Neural cell (in vitro differentiated cells): ENCODE measurements at regions not wholly inside any gene's neighbourhood (a gene's known extent, or its start where the extent isn't known, plus 50 kb on each side); places are given as distances from the start of the nearest gene placed in this dataset.

Source experiments
- H2AFZ ChIP-seq: fragments of 200-600, 300-800 bp; sonication (generic), shearing (Covaris generic); 2 replicates; pipeline ENCODE4 v1.6.0; 2014; ENCODE audit warnings: low read depth, mild to moderate bottlenecking, antibody characterized with exemption, low read length, moderate library complexity
- H3F3A ChIP-seq: fragments of 200-600 bp; shearing (Covaris generic); 2 replicates; pipeline ENCODE4 v1.6.1; 2016; ENCODE audit warnings: mild to moderate bottlenecking, moderate library complexity, mixed read lengths, antibody characterized with exemption, low read length; ENCODE audit not compliant: insufficient read depth, poor library complexity, severe bottlenecking
- H3K27ac ChIP-seq: fragments of 200-600, 300-800 bp; sonication (generic), shearing (Covaris generic); 2 replicates; pipeline ENCODE4 v1.5.1; 2014; ENCODE audit warnings: mild to moderate bottlenecking, low read length, moderate library complexity
- H3K27me3 ChIP-seq: fragments of 300-800, 200-600 bp; sonication (generic), shearing (Covaris generic); 2 replicates; pipeline ENCODE4 v1.6.0; 2014; ENCODE audit warnings: mild to moderate bottlenecking, low read depth, low read length, moderate library complexity; ENCODE audit not compliant: insufficient read depth
- H3K36me3 ChIP-seq: fragments of 300-800, 200-600 bp; sonication (generic), shearing (Covaris generic); 2 replicates; pipeline ENCODE4 v1.5.1; 2014; ENCODE audit warnings: mild to moderate bottlenecking, antibody characterized with exemption, low read length, moderate library complexity; ENCODE audit not compliant: insufficient read depth
- H3K4me2 ChIP-seq: fragments of 300-800, 200-600 bp; sonication (generic), shearing (Covaris generic); 2 replicates; pipeline ENCODE4 v1.6.0; 2014; ENCODE audit warnings: mild to moderate bottlenecking, low read length
- H3K4me3 ChIP-seq: fragments of 300-800, 200-600 bp; sonication (generic), shearing (Covaris generic); 2 replicates; pipeline ENCODE4 v1.5.1; 2014; ENCODE audit warnings: mild to moderate bottlenecking, low read length, moderate library complexity
- H3K79me2 ChIP-seq: fragments of 200-600 bp; shearing (Covaris generic); replicated peaks from 2 replicates; pipeline ENCODE4 v1.6.0; 2014; ENCODE audit warnings: mild to moderate bottlenecking, low read length, moderate library complexity; ENCODE audit not compliant: insufficient read depth
- H3K9ac ChIP-seq: fragments of 300-800, 200-600 bp; sonication (generic), shearing (Covaris generic); 2 replicates; pipeline ENCODE4 v1.6.1; 2016; ENCODE audit warnings: mild to moderate bottlenecking, low read length, mixed read lengths
- H3K9me2 ChIP-seq: fragments of 200-600 bp; shearing (Covaris generic); 2 replicates; pipeline ENCODE4 v1.6.1; 2016; ENCODE audit warnings: mild to moderate bottlenecking, low read length, mixed read lengths; ENCODE audit not compliant: insufficient read depth
- H3K9me3 ChIP-seq: fragments of 200-600, 300-800 bp; sonication (generic), shearing (Covaris generic); 2 replicates; pipeline ENCODE4 v1.6.1; 2016; ENCODE audit warnings: mild to moderate bottlenecking, mixed run types, low read length, moderate library complexity, mixed read lengths
- H4K20me1 ChIP-seq: fragments of 200-600 bp; shearing (Covaris generic); 2 replicates; pipeline ENCODE4 v1.6.1; 2016; ENCODE audit warnings: mild to moderate bottlenecking, mixed run types; ENCODE audit not compliant: insufficient read depth
- CTCF ChIP-seq: fragments of 450-650 bp; IDR thresholded peaks from 2 replicates; pipeline ENCODE4 v1.5.1; 2014; ENCODE audit warnings: antibody characterized with exemption, mild to moderate bottlenecking, moderate library complexity; ENCODE audit not compliant: poor library complexity, severe bottlenecking
- EP300 ChIP-seq: fragments of 450-650 bp; conservative IDR thresholded peaks from 2 replicates; pipeline ENCODE4 v1.6.1; 2014; ENCODE audit warnings: antibody characterized with exemption, mild to moderate bottlenecking, moderate library complexity; ENCODE audit not compliant: poor library complexity, severe bottlenecking
- EZH2 ChIP-seq: fragments of 200-600, 300-800 bp; shearing (Covaris generic), sonication (generic); IDR thresholded peaks from 2 replicates; pipeline ENCODE4 v1.6.1; 2014; ENCODE audit warnings: antibody characterized with exemption, low read length, borderline replicate concordance, mild to moderate bottlenecking; ENCODE audit not compliant: insufficient read depth, poor library complexity, severe bottlenecking
- MXI1 ChIP-seq: fragments of 450-650 bp; conservative IDR thresholded peaks from 2 replicates; pipeline ENCODE4 v1.6.1; 2014; ENCODE audit warnings: antibody characterized with exemption, mild to moderate bottlenecking; ENCODE audit not compliant: poor library complexity, severe bottlenecking
- POLR2AphosphoS5 ChIP-seq: IDR thresholded peaks from 2 replicates; pipeline ENCODE4 v1.6.1; 2012
- RAD21 ChIP-seq: fragments of 450-650 bp; conservative IDR thresholded peaks from 2 replicates; pipeline ENCODE4 v1.6.1; 2014; ENCODE audit warnings: antibody characterized with exemption, mild to moderate bottlenecking, moderate library complexity
- REST ChIP-seq: IDR thresholded peaks from 2 replicates; pipeline ENCODE4 v1.6.1; 2012; ENCODE audit warnings: borderline replicate concordance
- SMC3 ChIP-seq: fragments of 450-650 bp; conservative IDR thresholded peaks from 2 replicates; pipeline ENCODE4 v1.6.1; 2014; ENCODE audit warnings: antibody characterized with exemption, mild to moderate bottlenecking, moderate library complexity; ENCODE audit not compliant: poor library complexity
- TAF1 ChIP-seq: IDR thresholded peaks from 2 replicates; pipeline ENCODE4 v1.6.1; 2012; ENCODE audit warnings: low read depth

GRCh38 chr20:23138682-23139081 lies 52.6 kb upstream of the CD93 start:
- no peaks in the 10 kb centered on the region for H3K9me2 ChIP-seq
- no peak overlapping the region for H3K4me3 ChIP-seq
- no peaks in the 10 kb centered on the region for H3K79me2 ChIP-seq
- no peak overlapping the region for H3K9ac ChIP-seq
- no peaks in the 10 kb centered on the region for H4K20me1 ChIP-seq
- H3K4me2 ChIP-seq = no peak overlapping the region
- no peaks in the 10 kb centered on the region for H3F3A ChIP-seq
- H2AFZ ChIP-seq = no peak overlapping the region
- no peak for TF ChIP-seq POLR2AphosphoS5
- no peak for TF ChIP-seq EP300
- no peak for TF ChIP-seq MXI1
- no peak for TF ChIP-seq EZH2
- no peak for TF ChIP-seq RAD21
- no peak for TF ChIP-seq REST
- TF ChIP-seq TAF1 = no peak
- no peak for TF ChIP-seq SMC3
- no peak for TF ChIP-seq CTCF
- H3K27ac ChIP-seq = no peak overlapping the region
- no peaks in the 10 kb centered on the region for H3K27me3 ChIP-seq
- no peaks in the 10 kb centered on the region for H3K9me3 ChIP-seq
- H3K36me3 ChIP-seq = no peaks in the 10 kb centered on the region

- TF ChIP-seq RAD21 (no peak), MXI1 (no peak), REST (no peak), CTCF (no peak), TAF1 (no peak), EZH2 (no peak), POLR2AphosphoS5 (no peak), SMC3 (no peak), EP300 (no peak)
- no peak overlapping the region for H3K4me3 ChIP-seq
- H3K9me2 ChIP-seq = no peaks in the 10 kb centered on the region
- H3K79me2 ChIP-seq = no peaks in the 10 kb centered on the region
- no peaks in the 10 kb centered on the region for H3K36me3 ChIP-seq
- no peak overlapping the region for H3K27ac ChIP-seq
- no peaks in the 10 kb centered on the region for H4K20me1 ChIP-seq
- no peak overlapping the region for H2AFZ ChIP-seq
- H3K4me2 ChIP-seq = no peak overlapping the region
- no peaks in the 10 kb centered on the region for H3F3A ChIP-seq
- H3K9me3 ChIP-seq = no peaks in the 10 kb centered on the region
- no peaks in the 10 kb centered on the region for H3K27me3 ChIP-seq
- H3K9ac ChIP-seq = no peak overlapping the region
These were observed 52.1 kb upstream of the CD93 start for GRCh38 chr20:23138226-23138625.
